ENCODE measurements at regions not wholly inside any gene's neighbourhood (a gene's known extent, or its start where the extent isn't known, plus 50 kb on each side); places are given as distances from the start of the nearest gene placed in this dataset.

DNA sequence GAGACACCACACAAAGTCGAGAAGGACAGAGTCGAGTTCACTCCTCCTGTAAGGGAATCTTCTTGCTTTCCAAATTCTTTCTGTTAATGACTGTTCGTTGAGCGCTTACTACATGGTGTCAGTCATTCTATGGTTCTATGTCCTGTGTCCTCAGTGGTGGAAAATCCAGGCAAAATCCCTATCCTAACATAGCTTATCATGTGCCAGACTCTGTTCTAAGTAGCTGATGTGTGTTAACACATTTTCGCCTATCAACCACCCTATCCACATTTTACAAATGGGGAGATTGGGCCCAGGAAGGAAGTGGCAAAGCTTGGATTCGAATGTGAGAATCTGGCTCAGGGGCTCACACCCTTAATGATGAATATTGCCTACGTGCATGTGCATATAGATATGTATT lies 280.1 kb downstream of the GATA3 start:
- TF ChIP-seq, protein P1, sequence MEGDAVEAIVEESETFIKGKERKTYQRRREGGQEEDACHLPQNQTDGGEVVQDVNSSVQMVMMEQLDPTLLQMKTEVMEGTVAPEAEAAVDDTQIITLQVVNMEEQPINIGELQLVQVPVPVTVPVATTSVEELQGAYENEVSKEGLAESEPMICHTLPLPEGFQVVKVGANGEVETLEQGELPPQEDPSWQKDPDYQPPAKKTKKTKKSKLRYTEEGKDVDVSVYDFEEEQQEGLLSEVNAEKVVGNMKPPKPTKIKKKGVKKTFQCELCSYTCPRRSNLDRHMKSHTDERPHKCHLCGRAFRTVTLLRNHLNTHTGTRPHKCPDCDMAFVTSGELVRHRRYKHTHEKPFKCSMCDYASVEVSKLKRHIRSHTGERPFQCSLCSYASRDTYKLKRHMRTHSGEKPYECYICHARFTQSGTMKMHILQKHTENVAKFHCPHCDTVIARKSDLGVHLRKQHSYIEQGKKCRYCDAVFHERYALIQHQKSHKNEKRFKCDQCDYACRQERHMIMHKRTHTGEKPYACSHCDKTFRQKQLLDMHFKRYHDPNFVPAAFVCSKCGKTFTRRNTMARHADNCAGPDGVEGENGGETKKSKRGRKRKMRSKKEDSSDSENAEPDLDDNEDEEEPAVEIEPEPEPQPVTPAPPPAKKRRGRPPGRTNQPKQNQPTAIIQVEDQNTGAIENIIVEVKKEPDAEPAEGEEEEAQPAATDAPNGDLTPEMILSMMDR (IDR thresholded peaks at IDR 0.05), result no peak
- no peaks in the 10 kb centered on the region for H3K4me1 ChIP-seq
- no peaks in the 10 kb centered on the region for H3K9me3 ChIP-seq
- no peak overlapping the region for H3K27ac ChIP-seq
- DNase-seq (no peak), ATAC-seq (no peak)
- H3K4me3 ChIP-seq, result no peak overlapping the region
- peaks cover 48% of the 10 kb centered on the region for H3K27me3 ChIP-seq
- intact Hi-C loops (cut with DNase I), result no loop called here
- H3K36me3 ChIP-seq, result no peaks in the 10 kb centered on the region

DNA sequence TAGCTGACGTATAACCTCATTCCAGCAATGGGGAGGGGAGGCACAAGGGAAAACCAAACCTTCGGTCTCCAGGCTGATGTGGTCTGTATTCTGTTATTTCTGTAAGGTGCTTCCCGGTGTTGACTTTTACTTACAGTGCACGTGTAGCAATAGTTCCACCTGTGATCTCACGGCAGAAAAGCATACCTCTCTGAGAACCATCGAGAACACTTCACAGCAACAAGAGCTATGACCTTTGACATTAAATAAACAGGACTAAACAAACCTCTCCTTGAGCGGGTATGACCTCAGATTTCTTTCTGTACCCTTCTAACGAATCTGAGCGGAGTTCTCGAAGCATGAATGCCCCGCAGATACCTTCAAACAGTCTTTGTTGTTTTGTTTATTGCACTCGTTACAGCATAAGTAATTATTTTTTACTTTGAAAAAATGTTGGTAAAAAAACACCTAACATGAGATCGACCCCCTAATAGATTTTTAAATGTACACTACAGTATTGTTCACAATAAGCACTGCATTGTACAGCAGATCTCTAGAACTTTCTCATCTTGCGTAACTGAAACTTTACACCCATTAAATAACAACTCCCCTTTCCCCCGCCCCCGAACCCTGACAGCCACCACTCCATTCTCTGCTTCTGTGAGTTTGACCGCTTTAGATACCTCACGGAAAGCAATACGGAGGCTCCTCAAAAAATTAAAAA lies 282.3 kb downstream of the GATA3 start:
- Histone ChIP-seq H3K27me3 (peaks cover 53% of the 10 kb centered on the region), H3K4me3 (no peak overlapping the region), H3K27ac (no peak overlapping the region), H3K4me1 (no peaks in the 10 kb centered on the region), H3K9me3 (no peaks in the 10 kb centered on the region), H3K36me3 (no peaks in the 10 kb centered on the region)
- ATAC-seq (peak; percentile 85), DNase-seq (no peak)
- TF ChIP-seq, protein P1 (IDR thresholded peaks at IDR 0.05), result no peak
- intact Hi-C loops (cut with DNase I), result no loop called here

DNA sequence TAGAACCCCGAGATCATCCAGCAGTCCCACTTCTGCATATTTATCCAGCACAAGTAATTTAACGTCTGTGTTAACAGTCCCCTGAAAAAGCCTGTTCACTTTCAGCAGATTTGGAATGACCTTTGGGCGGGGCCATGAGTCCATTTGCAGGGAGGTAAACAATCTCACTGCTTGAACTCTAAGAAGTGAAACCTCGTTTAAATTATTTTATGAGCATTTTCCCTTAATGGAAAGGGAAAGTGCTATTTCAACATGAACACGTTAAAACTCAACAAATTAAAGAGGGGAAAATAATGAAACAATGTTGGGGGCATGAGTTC lies 282.8 kb downstream of the GATA3 start:
- TF ChIP-seq, protein P1 (IDR thresholded peaks at IDR 0.05), result no peak
- intact Hi-C loops (cut with DNase I), result no loop called here
- no peak for DNase-seq
- H3K27ac ChIP-seq, result no peak overlapping the region
- H3K4me1 ChIP-seq, result no peaks in the 10 kb centered on the region
- H3K36me3 ChIP-seq, result no peaks in the 10 kb centered on the region
- H3K9me3 ChIP-seq, result no peaks in the 10 kb centered on the region
- no peak overlapping the region for H3K4me3 ChIP-seq
- H3K27me3 ChIP-seq, result peaks cover 54% of the 10 kb centered on the region
- ATAC-seq, result no peak

DNA sequence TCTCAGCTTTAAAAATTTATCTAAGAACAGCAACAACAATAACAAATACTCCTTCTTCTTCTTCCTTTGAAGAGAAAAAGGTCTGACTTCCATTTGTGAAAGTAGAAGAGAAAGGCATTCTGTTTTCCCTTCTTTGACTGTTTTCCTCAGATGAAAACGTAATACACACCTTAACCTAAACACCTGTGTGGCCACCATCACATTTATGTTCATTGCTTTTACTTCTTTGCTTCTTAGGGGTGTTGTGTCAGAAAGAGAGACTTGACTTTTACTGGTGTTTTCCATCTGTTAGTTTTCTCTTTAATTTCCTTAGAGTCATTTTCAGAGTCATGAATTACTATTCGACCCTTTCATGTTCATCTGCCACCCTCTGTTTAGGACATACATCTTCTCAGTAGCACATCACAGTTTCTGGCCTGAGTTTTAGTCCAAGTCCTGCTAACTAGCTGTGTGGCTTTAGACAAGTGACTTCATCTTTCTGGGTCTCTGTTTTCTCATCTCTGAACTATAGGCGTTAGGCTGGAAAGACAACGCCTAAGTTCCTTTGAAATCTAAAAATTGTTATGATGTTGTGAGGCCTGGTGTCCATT lies 283.8 kb downstream of the GATA3 start:
- TF ChIP-seq, protein P1 (IDR thresholded peaks at IDR 0.05), result no peak
- intact Hi-C loops (cut with DNase I), result no loop called here
- Histone ChIP-seq H3K36me3 (no peaks in the 10 kb centered on the region), H3K4me1 (no peaks in the 10 kb centered on the region), H3K27ac (no peak overlapping the region), H3K4me3 (no peak overlapping the region), H3K9me3 (no peaks in the 10 kb centered on the region), H3K27me3 (peaks cover 49% of the 10 kb centered on the region)
- ATAC-seq (no peak), DNase-seq (no peak)

DNA sequence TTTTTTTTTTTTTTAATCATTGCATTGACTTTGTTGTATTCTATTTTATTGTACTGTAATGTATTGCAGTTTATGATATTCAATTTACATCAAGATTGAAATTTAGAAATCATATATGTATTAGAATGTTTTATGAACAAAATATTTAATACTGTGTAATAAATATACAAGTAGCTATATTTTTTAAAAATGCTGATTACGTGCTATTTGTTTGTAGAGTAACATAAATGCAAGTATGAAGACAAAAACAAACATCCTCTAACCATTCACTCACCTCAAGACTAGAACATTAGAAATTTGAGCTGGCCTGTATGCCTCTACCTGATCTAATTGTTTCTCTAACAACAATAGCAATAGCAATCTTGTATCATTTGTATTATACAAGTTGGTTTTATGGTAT lies 290.3 kb downstream of the GATA3 start:
- no peaks in the 10 kb centered on the region for H3K36me3 ChIP-seq
- peaks cover 22% of the 10 kb centered on the region for H3K27me3 ChIP-seq
- no peak for DNase-seq
- no peaks in the 10 kb centered on the region for H3K4me1 ChIP-seq
- ATAC-seq, result no peak
- H3K9me3 ChIP-seq, result no peaks in the 10 kb centered on the region
- no peak overlapping the region for H3K27ac ChIP-seq
- no peak overlapping the region for H3K4me3 ChIP-seq
- TF ChIP-seq, protein P1 (IDR thresholded peaks at IDR 0.05), result no peak
- intact Hi-C loops (cut with DNase I), result no loop called here
